OCI-LY7 (cell line): ENCODE measurements at regions not wholly inside any gene's neighbourhood (a gene's known extent, or its start where the extent isn't known, plus 50 kb on each side); places are given as distances from the start of the nearest gene placed in this dataset.
"Not testable (repeated sequence)": the region's sequence is repeated elsewhere in the genome, so short reads cannot be mapped to it uniquely, and the experiment has no call there.

Source experiments
- BruUV-seq: library from RNA; stranded (reverse); fragments of 400-500 nt; replicated peaks from 2 replicates; lab custom pipeline; 2021; lab: Mats Ljungman, UMichigan
- CTCF ChIA-PET: fragments of 300-600 bp; sonication (Branson Sonifier 250); formaldehyde crosslinking; loops from one replicate; lab custom pipeline; 2022; ENCODE audit warnings: antibody characterized with exemption; ENCODE audit not compliant: unreplicated experiment; lab: Charles Lee
- POLR2A ChIA-PET: fragments of 300-600 bp; sonication (Branson Sonifier 250); formaldehyde crosslinking; loops from one replicate; lab custom pipeline; 2022; ENCODE audit warnings: antibody characterized with exemption; lab: Charles Lee
- DNase-seq: peaks from one replicate; pipeline ENCODE4 v3.0.0-alpha.2; 2015; ENCODE audit warnings: low spot score
- H2AFZ ChIP-seq: fragments of 200-600 bp; sonication (generic), shearing (Covaris generic); 2 replicates; pipeline ENCODE4 v1.6.1; 2014; ENCODE audit warnings: mild to moderate bottlenecking, antibody characterized with exemption, low read length, moderate library complexity
- H3K27ac ChIP-seq: fragments of 200-600 bp; sonication (generic); 2 replicates; pipeline ENCODE4 v1.5.1; 2014; ENCODE audit warnings: mixed run types, low read depth, mild to moderate bottlenecking, moderate library complexity, low read length, inconsistent platforms; ENCODE audit not compliant: poor library complexity, severe bottlenecking
- H3K36me3 ChIP-seq: fragments of 200-600 bp; sonication (generic); 2 replicates; pipeline ENCODE4 v1.6.1; 2014; ENCODE audit warnings: mild to moderate bottlenecking, antibody characterized with exemption, low read length, moderate library complexity, mixed read lengths; ENCODE audit not compliant: insufficient read depth
- H3K4me1 ChIP-seq: fragments of 200-600 bp; sonication (generic); 2 replicates; pipeline ENCODE4 v1.5.1; 2014; ENCODE audit warnings: mild to moderate bottlenecking, low read length; ENCODE audit not compliant: insufficient read depth, poor library complexity, severe bottlenecking
- H3K4me2 ChIP-seq: fragments of 200-600 bp; sonication (generic); 2 replicates; pipeline ENCODE4 v1.6.1; 2014; ENCODE audit warnings: mild to moderate bottlenecking, low read length
- H3K4me3 ChIP-seq: fragments of 200-600 bp; sonication (generic); 2 replicates; pipeline ENCODE4 v1.5.1; 2014; ENCODE audit warnings: mild to moderate bottlenecking, low read depth, low read length; ENCODE audit not compliant: poor library complexity, severe bottlenecking
- H3K79me2 ChIP-seq: fragments of 200-600 bp; sonication (generic); 2 replicates; pipeline ENCODE4 v1.6.1; 2016; ENCODE audit warnings: low read depth, mild to moderate bottlenecking, low read length, moderate library complexity, mixed read lengths; ENCODE audit not compliant: insufficient read depth
- H3K9me2 ChIP-seq: fragments of 200-600 bp; sonication (generic); 2 replicates; pipeline ENCODE4 v1.6.1; 2016; ENCODE audit warnings: mild to moderate bottlenecking, low read length, mixed read lengths; ENCODE audit not compliant: insufficient read depth
- H3K9me3 ChIP-seq: fragments of 200-600 bp; sonication (generic); 2 replicates; pipeline ENCODE4 v1.6.1; 2014; ENCODE audit warnings: mild to moderate bottlenecking, mixed run types, low read length, mixed read lengths
- H4K20me1 ChIP-seq: fragments of 200-600 bp; sonication (generic); 2 replicates; pipeline ENCODE4 v1.6.1; 2014; ENCODE audit warnings: mild to moderate bottlenecking, antibody characterized with exemption, low read length, moderate library complexity, mixed read lengths; ENCODE audit not compliant: insufficient read depth
- EZH2phosphoT487 ChIP-seq: fragments of 200-600 bp; sonication (generic); IDR thresholded peaks from 2 replicates; pipeline ENCODE4 v1.6.1; 2018; ENCODE audit warnings: low read depth, borderline replicate concordance, mild to moderate bottlenecking, mixed run types, antibody characterized with exemption, low read length, moderate library complexity, mixed read lengths
- intact Hi-C: fragments of 100-400 bp; cut with micrococcal nuclease; formaldehyde crosslinking; loops from one replicate; pipeline ENCODE4 v1.10.0; 2022; ENCODE audit not compliant: unreplicated experiment
- TF ChIP-seq, protein P1 (sequence below): fragments of 200-600 bp; sonication (generic); conservative IDR thresholded peaks from 2 replicates; pipeline ENCODE4 v1.5.1; 2014; ENCODE audit warnings: mild to moderate bottlenecking, antibody characterized with exemption, low read length, moderate library complexity, mixed read lengths

GRCh38 chrX:121755541-121755940 is 708.1 kb downstream of the GLUD2 start:
- Histone ChIP-seq H3K36me3 (no peaks in the 10 kb centered on the region), H3K9me2 (no peaks in the 10 kb centered on the region), H4K20me1 (no peaks in the 10 kb centered on the region), H3K79me2 (no peaks in the 10 kb centered on the region), H3K9me3 (no peaks in the 10 kb centered on the region), H3K27ac (no peak overlapping the region), H3K4me3 (no peak overlapping the region), H3K4me2 (no peak overlapping the region), H2AFZ (no peak overlapping the region), H3K4me1 (no peaks in the 10 kb centered on the region)
- ChIA-PET POLR2A (no interaction called here), CTCF (no interaction called here)
- no TSS peak for BruUV-seq
- no peak for TF ChIP-seq EZH2phosphoT487
- TF ChIP-seq, protein P1, sequence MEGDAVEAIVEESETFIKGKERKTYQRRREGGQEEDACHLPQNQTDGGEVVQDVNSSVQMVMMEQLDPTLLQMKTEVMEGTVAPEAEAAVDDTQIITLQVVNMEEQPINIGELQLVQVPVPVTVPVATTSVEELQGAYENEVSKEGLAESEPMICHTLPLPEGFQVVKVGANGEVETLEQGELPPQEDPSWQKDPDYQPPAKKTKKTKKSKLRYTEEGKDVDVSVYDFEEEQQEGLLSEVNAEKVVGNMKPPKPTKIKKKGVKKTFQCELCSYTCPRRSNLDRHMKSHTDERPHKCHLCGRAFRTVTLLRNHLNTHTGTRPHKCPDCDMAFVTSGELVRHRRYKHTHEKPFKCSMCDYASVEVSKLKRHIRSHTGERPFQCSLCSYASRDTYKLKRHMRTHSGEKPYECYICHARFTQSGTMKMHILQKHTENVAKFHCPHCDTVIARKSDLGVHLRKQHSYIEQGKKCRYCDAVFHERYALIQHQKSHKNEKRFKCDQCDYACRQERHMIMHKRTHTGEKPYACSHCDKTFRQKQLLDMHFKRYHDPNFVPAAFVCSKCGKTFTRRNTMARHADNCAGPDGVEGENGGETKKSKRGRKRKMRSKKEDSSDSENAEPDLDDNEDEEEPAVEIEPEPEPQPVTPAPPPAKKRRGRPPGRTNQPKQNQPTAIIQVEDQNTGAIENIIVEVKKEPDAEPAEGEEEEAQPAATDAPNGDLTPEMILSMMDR = no peak
- no peak for DNase-seq
- intact Hi-C loops = no loop called here

DNA sequence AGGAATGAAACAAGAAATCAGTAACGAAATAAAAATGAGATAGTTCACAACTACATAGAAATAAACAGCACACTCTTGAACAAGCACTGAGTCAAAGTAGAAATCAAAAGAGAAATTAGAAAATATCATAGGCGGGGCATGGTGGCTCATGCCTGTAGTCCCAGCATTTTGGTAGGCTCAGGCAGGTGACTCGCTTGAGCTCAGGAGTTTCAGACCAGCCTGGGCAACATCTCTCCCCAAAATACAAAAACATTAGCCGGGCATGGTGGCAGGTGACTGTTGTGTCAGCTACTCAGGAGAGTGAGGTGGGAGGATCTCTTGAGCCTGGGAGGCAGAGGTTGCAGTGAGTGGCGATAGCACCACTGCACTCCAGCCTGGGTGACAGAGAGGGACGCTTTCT is 714.4 kb downstream of the GLUD2 start:
- Histone ChIP-seq H3K4me1 (no peaks in the 10 kb centered on the region), H3K9me2 (no peaks in the 10 kb centered on the region), H2AFZ (no peak overlapping the region), H3K4me2 (no peak overlapping the region), H4K20me1 (no peaks in the 10 kb centered on the region), H3K9me3 (no peaks in the 10 kb centered on the region), H3K27ac (no peak overlapping the region), H3K4me3 (no peak overlapping the region), H3K79me2 (no peaks in the 10 kb centered on the region), H3K36me3 (no peaks in the 10 kb centered on the region)
- no TSS peak for BruUV-seq
- ChIA-PET CTCF (no interaction called here), POLR2A (no interaction called here)
- TF ChIP-seq EZH2phosphoT487 = no peak
- TF ChIP-seq, protein P1 = no peak
- intact Hi-C loops = no loop called here
- no peak for DNase-seq

- Histone ChIP-seq H3K79me2 (no peaks in the 10 kb centered on the region), H3K27ac (no peak overlapping the region), H3K4me3 (no peak overlapping the region), H3K9me2 (no peaks in the 10 kb centered on the region), H3K9me3 (no peaks in the 10 kb centered on the region), H4K20me1 (no peaks in the 10 kb centered on the region), H3K36me3 (no peaks in the 10 kb centered on the region), H2AFZ (no peak overlapping the region), H3K4me1 (no peaks in the 10 kb centered on the region), H3K4me2 (no peak overlapping the region)
- no peak for DNase-seq
- ChIA-PET POLR2A (no interaction called here), CTCF (no interaction called here)
- TF ChIP-seq, protein P1 = no peak
- no peak for TF ChIP-seq EZH2phosphoT487
- intact Hi-C loops = no loop called here
- no TSS peak for BruUV-seq
These were observed 716.3 kb downstream of the GLUD2 start for GRCh38 chrX:121763671-121764070.

DNA sequence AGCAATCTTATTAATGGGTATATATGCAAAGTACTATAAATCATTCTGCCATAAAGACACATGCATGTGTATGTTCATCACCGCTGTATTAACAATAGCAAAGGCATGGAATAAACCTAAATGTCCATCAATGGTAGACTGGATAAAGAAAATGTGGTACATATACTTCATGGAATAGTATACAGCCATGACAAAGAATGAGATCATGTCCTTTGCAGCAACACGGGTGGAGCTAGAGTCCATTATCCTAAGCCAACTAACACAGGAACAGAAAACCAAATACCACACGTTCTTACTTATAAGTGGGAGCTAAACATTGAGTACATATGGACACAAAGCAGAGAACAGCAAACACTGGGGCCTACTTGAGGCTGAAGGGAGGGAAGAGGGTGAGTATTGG is 720.8 kb downstream of the GLUD2 start:
- H3K27ac ChIP-seq, CTCF ChIA-PET, H3K79me2 ChIP-seq, BruUV-seq, DNase-seq, H3K9me3 ChIP-seq, intact Hi-C loops, H3K4me2 ChIP-seq, H3K9me2 ChIP-seq, H2AFZ ChIP-seq, H3K4me3 ChIP-seq, H3K4me1 ChIP-seq, H4K20me1 ChIP-seq, POLR2A ChIA-PET, H3K36me3 ChIP-seq: not testable (repeated sequence)
